ENCODE measurements at regions not wholly inside any gene's neighbourhood (a gene's known extent, or its start where the extent isn't known, plus 50 kb on each side); places are given as distances from the start of the nearest gene placed in this dataset.

DNA sequence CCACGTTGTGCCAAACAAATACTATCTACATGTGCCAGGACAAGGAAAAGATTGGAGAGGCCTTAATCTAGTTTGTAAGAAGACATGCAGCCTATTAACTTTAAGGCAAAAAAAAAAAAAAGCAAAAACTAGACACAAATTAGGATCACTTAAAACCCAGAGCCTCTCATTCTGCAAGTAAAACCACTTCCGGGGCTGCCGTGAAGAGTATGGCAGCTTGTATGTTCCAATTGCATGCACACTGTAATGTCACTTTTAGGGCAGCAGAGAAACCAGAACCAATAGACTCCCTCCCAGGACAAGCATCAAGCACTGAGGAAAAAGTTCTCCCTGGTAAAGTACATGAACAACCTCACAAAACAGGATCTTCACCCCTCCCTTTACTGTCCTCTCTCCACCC lies 70.6 kb downstream of the RSL24D1 start:
- no peak for TF ChIP-seq GATA3 (IDR thresholded peaks at IDR 0.05; ENCODE audit: low read depth, low read length)
- no peak for TF ChIP-seq GATA2 (IDR thresholded peaks at IDR 0.05; ENCODE audit: low read depth, low read length)

DNA sequence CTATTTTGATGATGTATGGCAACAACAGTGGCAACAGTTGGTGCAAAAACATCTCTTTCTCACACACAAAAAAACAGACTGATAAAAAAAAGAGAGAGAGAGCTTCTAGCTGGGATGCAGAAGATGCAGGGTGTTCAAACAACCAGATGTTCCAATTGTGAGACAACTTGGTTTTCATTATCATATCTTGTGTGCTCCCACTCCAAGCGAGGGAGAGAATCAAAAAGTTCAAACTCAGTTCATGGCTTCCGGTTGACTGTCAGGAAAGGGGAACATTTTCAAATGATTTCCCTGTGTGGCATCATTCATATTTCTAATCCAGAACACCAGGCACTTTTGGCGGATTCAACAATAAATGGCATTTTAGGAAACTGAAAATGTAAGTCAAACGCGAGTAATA lies 72.1 kb downstream of the RSL24D1 start:
- TF ChIP-seq GATA2 (IDR thresholded peaks at IDR 0.05; ENCODE audit: low read depth, low read length), result no peak

DNA sequence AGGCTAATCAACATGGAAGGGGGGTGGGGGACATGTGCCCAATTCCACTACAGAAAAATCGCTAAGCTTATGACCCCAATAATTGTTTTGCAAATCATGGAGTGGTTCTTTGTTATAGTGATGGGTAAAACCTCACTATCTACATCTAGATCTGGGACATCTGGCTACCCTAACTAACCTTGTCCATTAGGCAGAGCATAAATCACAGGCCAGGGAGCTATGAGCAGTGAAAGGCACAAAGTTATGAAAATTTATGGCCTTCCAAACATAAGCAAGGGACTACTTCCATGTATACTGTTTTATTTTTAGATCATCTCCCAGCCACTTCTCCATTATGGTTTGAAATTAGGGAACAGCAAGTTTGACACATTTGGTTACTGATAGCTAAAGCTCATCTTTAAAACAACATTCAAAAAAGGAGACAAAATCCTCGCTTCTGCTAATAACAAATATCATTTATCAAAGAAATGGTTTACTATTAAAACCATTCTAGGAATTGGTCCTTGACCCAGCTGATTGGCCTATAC lies 78.3 kb downstream of the RSL24D1 start:
- TF ChIP-seq GATA2 (IDR thresholded peaks at IDR 0.05; ENCODE audit: low read depth, low read length), result peak; percentile 31; the same call in 1 of the 2 replicates
- no peak for TF ChIP-seq GATA3 (IDR thresholded peaks at IDR 0.05; ENCODE audit: low read depth, low read length)

DNA sequence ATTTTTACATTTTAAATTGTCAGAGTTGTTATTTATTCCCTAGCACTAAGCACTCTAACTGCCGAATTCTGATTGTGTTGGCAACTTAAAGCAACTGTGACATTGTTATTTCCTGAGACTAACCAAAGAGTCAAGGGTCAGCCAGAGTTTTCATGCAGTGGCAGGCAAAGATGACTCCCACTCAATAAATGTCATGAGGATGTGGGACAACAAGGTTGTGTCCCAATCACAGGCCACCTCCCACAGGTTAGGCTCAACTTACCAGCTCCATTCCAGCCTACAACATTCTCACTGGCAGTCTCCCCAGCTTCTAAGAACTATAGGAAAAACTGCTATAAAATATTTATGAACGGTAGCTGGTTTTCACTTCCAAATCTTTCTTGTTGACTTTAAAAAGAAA lies 80.1 kb downstream of the RSL24D1 start:
- no peak for TF ChIP-seq GATA2 (IDR thresholded peaks at IDR 0.05; ENCODE audit: low read depth, low read length)
- TF ChIP-seq GATA3 (IDR thresholded peaks at IDR 0.05; ENCODE audit: low read depth, low read length), result no peak

DNA sequence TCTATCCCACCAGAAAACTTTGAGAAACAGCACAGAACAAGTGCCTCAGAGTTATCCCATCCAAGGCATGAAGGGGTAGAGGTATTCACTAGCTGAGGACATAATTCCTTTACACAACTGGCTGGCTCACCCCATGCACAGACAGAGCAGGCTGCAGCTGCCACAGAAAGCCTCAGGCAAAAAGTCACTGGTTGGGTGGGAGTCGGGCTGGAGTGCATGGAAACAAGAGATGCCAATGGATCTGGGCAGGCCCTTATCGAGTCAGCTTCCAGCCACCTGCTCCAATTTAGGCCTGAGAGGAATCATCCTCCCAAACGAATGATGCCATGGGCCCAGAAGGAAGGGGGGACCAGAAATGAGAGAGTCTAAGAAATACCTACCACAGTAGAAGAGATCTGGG lies 83.0 kb downstream of the RSL24D1 start:
- TF ChIP-seq GATA3 (IDR thresholded peaks at IDR 0.05; ENCODE audit: low read depth, low read length) (no peak), GATA2 (IDR thresholded peaks at IDR 0.05; ENCODE audit: low read depth, low read length) (no peak)

DNA sequence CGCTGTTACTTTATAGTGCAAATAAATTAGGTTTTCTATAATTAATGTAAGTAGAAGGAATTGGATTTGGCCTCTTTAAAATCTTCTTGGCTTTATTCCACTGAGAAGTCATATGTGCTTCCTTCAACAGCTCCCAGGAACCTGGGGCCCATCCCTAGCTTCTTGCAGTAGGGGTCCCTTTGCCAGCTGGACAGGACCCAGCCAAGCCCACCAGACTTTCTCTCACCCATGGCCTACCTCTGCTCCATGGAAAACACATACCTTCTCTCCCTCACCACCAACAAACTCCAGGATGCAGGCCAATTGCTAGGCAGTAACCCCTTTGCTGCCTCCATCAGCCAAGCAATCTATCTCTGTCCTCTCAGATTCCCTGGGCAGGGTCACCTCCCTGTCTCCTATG lies 84.0 kb downstream of the RSL24D1 start:
- TF ChIP-seq GATA2 (IDR thresholded peaks at IDR 0.05; ENCODE audit: low read depth, low read length), result no peak
- TF ChIP-seq GATA3 (IDR thresholded peaks at IDR 0.05; ENCODE audit: low read depth, low read length), result no peak

DNA sequence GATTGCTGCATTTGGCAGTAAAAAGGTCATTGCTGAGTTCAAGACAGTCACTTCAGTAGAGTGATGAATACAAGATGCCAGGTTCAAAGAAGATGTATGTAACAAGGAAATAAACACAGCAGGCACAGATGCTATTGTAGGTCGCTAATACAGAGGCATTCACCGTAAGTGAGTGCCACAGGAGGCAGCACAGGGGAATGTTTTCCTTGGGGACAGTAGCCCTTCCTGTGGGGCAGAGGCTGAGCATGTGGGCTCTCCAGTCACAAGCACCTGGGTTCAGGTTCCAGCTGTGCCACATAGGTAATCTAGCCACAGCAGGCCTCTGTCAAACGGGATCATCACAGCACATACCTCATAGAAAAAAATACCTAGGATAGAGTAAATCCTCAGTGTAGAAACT lies 86.3 kb downstream of the RSL24D1 start:
- no peak for TF ChIP-seq GATA3 (IDR thresholded peaks at IDR 0.05; ENCODE audit: low read depth, low read length)
- TF ChIP-seq GATA2 (IDR thresholded peaks at IDR 0.05; ENCODE audit: low read depth, low read length), result no peak

DNA sequence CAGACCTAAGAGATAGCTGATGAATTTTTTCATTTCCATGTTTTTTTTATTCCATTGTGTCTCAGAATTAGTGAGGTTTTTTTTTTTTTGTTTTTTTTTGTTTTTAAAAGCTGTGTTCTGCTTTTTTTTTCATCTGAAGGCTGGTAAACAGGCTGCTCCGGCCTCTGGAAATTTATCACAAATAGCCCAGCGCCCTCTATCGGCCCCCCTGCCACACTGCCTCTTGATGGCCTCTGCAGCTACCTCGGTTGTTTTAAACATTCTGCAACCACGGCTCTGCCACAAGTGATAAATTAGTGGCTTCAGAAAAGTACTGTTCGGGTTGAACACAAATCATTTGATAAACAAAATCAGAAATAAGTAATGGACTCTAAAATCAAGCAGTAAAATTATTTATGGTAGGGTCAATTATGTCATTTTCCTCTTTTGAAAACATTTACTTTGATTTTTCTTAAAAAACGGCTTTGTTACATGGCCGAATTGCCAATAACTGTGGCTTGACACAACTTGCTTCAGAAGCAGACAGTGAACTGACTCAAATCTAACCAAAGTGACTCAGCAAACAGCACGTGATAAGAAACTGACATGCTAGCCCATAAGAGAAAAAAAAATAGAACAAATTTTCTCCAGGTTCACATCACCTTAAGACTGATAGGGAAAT lies 87.8 kb downstream of the RSL24D1 start:
- TF ChIP-seq GATA3 (IDR thresholded peaks at IDR 0.05; ENCODE audit: low read depth, low read length), result no peak
- no peak for TF ChIP-seq GATA2 (IDR thresholded peaks at IDR 0.05; ENCODE audit: low read depth, low read length)

DNA sequence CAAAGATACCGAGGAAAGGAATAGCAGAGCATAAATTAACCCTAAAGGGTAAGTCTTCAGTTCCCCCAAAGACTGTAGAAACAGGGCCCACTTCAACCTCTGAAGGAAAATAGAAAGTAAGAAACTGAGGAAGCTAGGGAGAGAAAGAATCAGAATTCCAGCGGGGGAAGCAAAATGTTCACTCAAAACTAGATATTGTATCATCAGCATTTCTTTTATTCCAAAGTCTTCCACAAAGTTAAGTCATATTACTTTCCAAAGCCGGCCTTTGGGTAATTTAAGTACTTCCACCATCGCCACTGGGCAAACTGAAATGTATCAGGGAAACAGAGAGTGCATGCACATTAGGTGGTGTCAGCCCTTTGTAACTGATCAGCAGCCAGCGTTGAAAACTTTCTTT lies 88.3 kb downstream of the RSL24D1 start:
- TF ChIP-seq GATA2 (IDR thresholded peaks at IDR 0.05; ENCODE audit: low read depth, low read length) (no peak), GATA3 (IDR thresholded peaks at IDR 0.05; ENCODE audit: low read depth, low read length) (no peak)

DNA sequence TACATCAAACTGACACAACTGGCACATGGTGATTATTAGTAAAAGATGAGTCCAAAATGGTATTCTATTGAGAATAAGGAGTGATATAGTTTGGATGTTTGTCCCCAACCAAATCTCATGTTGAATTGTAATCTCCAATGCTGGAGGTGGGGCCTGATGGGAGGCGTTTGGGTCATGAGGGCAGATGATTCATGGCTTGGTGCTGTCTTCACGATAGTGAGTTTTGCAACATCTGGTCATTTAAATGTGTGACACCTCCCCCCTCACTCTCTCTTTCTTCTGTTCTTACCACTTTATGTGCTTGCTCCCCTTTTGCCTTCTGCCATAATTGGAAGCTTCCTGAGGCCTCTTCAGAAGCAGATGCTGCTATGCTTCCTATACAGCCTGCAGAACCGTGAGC lies 90.6 kb downstream of the RSL24D1 start:
- TF ChIP-seq GATA2 (IDR thresholded peaks at IDR 0.05; ENCODE audit: low read depth, low read length) (no peak), GATA3 (IDR thresholded peaks at IDR 0.05; ENCODE audit: low read depth, low read length) (no peak)

DNA sequence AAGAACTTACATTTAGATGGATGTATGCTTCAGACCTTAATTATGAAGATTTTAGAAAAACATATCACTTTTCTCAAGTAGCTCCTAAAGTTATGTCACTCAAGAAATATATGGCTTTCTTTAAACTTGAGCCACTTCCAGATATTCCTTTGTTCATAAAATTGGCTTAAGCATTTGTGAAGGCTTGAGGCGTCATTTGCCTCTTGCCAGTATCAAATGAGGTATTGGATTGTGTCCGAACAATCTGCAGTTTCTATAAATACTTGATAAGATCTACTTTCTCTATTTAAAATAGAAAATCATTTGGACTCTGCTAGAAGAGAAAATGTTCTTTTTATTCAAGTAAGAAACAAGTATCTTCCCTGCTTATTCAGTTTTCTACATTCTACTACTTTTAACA lies 102.6 kb downstream of the RSL24D1 start:
- TF ChIP-seq GATA2 (IDR thresholded peaks at IDR 0.05; ENCODE audit: low read depth, low read length) (no peak), GATA3 (IDR thresholded peaks at IDR 0.05; ENCODE audit: low read depth, low read length) (no peak)

DNA sequence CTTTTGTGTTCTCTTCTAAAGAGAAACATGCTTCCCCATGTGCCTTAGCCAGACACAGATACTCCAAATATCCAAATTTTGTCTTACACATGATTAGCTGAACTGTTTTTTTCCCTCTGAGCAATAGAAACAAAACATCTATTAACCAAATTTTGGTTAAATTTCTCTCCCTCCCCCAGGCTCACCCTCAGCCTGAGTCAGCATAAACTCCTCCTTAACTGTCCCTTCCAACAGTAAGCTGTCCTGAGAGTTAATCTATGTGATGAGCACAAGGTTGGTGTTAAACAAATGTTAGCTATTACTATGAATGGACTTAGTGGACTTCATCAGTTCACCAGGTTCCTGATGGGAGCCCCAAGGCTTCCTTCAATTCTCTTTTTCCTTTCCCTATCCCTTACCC lies 108.5 kb downstream of the RSL24D1 start:
- no peak for TF ChIP-seq GATA2 (IDR thresholded peaks at IDR 0.05; ENCODE audit: low read depth, low read length)
- TF ChIP-seq GATA3 (IDR thresholded peaks at IDR 0.05; ENCODE audit: low read depth, low read length), result no peak

DNA sequence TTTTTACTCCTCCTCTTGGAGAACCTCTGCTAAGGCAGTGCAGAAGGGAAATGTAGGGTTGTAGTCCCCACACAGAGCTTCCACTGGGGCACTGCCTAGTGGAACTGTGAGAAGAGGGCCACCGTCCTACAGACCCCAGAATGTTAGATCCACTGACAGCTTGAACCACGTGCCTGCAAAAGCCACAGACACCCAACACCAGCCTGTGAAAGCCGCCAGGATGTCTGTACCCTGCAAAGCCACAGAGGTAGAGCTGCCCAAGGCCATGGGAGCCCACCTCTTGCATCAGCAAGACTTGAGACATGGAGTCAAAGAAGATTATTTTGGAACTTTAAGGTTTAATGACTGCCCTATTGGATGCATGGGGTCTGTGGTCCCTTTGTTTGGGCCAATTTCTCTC lies 112.1 kb downstream of the RSL24D1 start:
- TF ChIP-seq GATA2 (IDR thresholded peaks at IDR 0.05; ENCODE audit: low read depth, low read length) (no peak), GATA3 (IDR thresholded peaks at IDR 0.05; ENCODE audit: low read depth, low read length) (no peak)

DNA sequence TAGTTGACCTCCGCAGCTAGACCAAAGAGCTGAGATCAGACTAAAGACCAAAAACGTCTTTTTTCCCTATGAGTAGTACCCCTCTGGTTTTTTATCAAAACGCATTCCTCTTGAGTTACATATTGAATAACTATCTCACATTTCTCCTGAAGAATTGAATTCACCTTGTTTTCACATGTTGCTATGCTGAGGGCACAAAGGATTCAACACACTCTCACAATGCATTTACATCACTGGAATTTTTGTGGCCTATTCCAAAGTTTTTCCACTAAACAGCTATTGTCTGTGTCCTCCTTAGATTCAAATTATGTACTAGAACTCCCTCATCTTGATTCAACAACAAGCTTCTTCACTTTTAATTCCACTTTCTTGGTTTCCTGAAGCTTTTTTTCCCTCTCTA lies 112.5 kb downstream of the RSL24D1 start:
- TF ChIP-seq GATA3 (IDR thresholded peaks at IDR 0.05; ENCODE audit: low read depth, low read length) (no peak), GATA2 (IDR thresholded peaks at IDR 0.05; ENCODE audit: low read depth, low read length) (no peak)

DNA sequence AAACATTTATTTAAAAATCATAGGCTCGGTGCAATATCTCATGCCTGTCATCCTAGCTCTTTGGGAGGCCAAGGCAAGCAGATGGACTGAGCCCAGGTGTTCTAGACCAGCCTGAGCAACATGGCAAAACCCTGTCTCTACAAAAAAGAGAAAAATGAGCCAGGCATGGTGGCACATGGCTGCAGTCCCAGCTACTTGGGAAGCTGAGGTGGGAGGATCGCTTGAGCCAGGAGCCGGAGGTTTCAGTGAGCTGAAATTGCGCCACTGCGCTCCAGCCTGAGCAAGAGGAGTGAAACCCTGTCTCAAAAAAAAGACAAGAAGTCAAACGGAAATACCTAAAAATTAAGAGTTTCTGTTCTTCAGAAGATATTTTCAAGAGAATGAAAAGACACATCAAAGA lies 122.3 kb downstream of the RSL24D1 start:
- TF ChIP-seq GATA2 (IDR thresholded peaks at IDR 0.05; ENCODE audit: low read depth, low read length), result no peak
- TF ChIP-seq GATA3 (IDR thresholded peaks at IDR 0.05; ENCODE audit: low read depth, low read length), result no peak

DNA sequence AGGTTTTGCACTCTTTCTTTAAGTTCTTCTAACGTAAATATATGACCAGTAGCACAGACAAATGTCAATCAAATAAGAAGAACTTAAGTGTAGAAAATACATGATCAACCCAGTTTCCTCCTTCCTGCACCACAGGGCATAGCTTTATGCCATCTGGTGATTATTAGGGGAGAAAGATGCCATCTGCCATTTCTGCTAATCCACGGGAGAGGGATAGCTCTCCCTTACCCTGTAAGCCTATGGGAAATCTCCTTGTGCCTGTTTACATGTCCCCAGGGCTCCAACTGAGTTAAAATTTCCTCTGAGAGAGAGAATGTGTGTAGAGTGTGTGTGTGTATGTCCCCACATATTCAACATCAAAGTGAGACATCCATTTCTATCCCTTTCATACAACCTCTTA lies 135.9 kb downstream of the RSL24D1 start:
- TF ChIP-seq GATA2 (IDR thresholded peaks at IDR 0.05; ENCODE audit: low read depth, low read length) (no peak), GATA3 (IDR thresholded peaks at IDR 0.05; ENCODE audit: low read depth, low read length) (no peak)

All from SH-SY5Y (cell line).